CD14-positive monocyte (primary cell): ENCODE measurements at regions not wholly inside any gene's neighbourhood (a gene's known extent, or its start where the extent isn't known, plus 50 kb on each side); places are given as distances from the start of the nearest gene placed in this dataset.

Experiments used
- DNase-seq, 3 donors: peaks; one replicate each; pipeline ENCODE4 v3.0.0-alpha.2; 2011 to 2022
- H2AFZ ChIP-seq: 2 replicates; pipeline ENCODE4 v1.6.0; 2012; ENCODE audit warnings: mild to moderate bottlenecking, low read depth, low read length, inconsistent platforms; ENCODE audit not compliant: insufficient read depth, poor library complexity, severe bottlenecking
- H3K27ac ChIP-seq, 2 donors: 1 replicate in 1 of 2; 2 replicates in 1 of 2; pipeline ENCODE4 v1.5.1; 2012 to 2013; ENCODE audit warnings: low read length in 2 of 2, control low read depth in 1 of 2, inconsistent platforms in 1 of 2, low read depth in 1 of 2, mild to moderate bottlenecking in 1 of 2
- H3K27me3 ChIP-seq, 2 donors: one replicate each; pipeline versions ENCODE4 v1.6.0 to v1.6.1; 2011 to 2013; ENCODE audit warnings: low read length in 2 of 2; ENCODE audit not compliant: control insufficient read depth in 2 of 2, insufficient read depth in 2 of 2
- H3K36me3 ChIP-seq, 2 donors: replicated peaks in 1 of 2; 1 replicate in 1 of 2; 2 replicates in 1 of 2; pipeline versions ENCODE4 v1.5.1 to v1.6.1; 2012 to 2013; ENCODE audit warnings: low read length in 2 of 2, control low read depth in 1 of 2, inconsistent platforms in 1 of 2, mild to moderate bottlenecking in 1 of 2; ENCODE audit not compliant: insufficient read depth in 2 of 2, control insufficient read depth in 1 of 2
- H3K4me1 ChIP-seq, 2 donors: 1 replicate in 1 of 2; 2 replicates in 1 of 2; pipeline versions ENCODE4 v1.5.1 to v1.6.1; 2012 to 2013; ENCODE audit warnings: low read length in 2 of 2, control low read depth in 1 of 2, inconsistent platforms in 1 of 2, mild to moderate bottlenecking in 1 of 2, moderate library complexity in 1 of 2; ENCODE audit not compliant: insufficient read depth in 2 of 2, control insufficient read depth in 1 of 2
- H3K4me2 ChIP-seq: replicated peaks from 2 replicates; pipeline ENCODE3; 2012; ENCODE audit warnings: low read length, moderate library complexity, mild to moderate bottlenecking; ENCODE audit not compliant: poor library complexity, severe bottlenecking; ENCODE audit errors: extremely low read depth
- H3K4me3 ChIP-seq, 3 experiments: fragments of 200-600 bp in 1 of 3; sonication (generic) in 1 of 3; replicated peaks in 1 of 3; 1 replicate in 2 of 3; 2 replicates in 1 of 3; pipeline ENCODE4 v1.5.1; 2011 to 2013; ENCODE audit warnings: low read length in 3 of 3, mild to moderate bottlenecking in 3 of 3, control low read depth in 2 of 3, low read depth in 2 of 3, inconsistent platforms in 1 of 3, moderate library complexity in 1 of 3
- H3K79me2 ChIP-seq: 2 replicates; pipeline ENCODE4 v1.6.0; 2012; ENCODE audit warnings: mild to moderate bottlenecking, control low read depth, inconsistent platforms, low read length, moderate library complexity; ENCODE audit not compliant: insufficient read depth
- H3K9ac ChIP-seq: 2 replicates; pipeline ENCODE4 v1.6.0; 2017; ENCODE audit warnings: low read length, mild to moderate bottlenecking; ENCODE audit not compliant: insufficient read depth, poor library complexity, severe bottlenecking
- H3K9me3 ChIP-seq, 2 donors: replicated peaks in 1 of 2; 1 replicate in 1 of 2; 2 replicates in 1 of 2; pipeline versions ENCODE4 v1.5.1 to v1.6.1; 2012 to 2013; ENCODE audit warnings: low read length in 2 of 2, control low read depth in 1 of 2; ENCODE audit not compliant: control insufficient read depth in 1 of 2, insufficient read depth in 1 of 2
- H4K20me1 ChIP-seq: 2 replicates; pipeline ENCODE4 v1.6.0; 2012; ENCODE audit warnings: mild to moderate bottlenecking, low read length, control low read depth, moderate library complexity; ENCODE audit not compliant: insufficient read depth
- H3K27ac Mint-ChIP-seq, 7 donors: one replicate each; pipeline ENCODE4 v1.8.0; 2020; ENCODE audit warnings: mild to moderate bottlenecking in 7 of 7, mixed read lengths in 7 of 7, moderate library complexity in 6 of 7, inconsistent platforms in 2 of 7
- H3K27me3 Mint-ChIP-seq, 3 donors: one replicate each; pipeline ENCODE4 v1.8.0; 2021 to 2022; ENCODE audit warnings: low read depth in 3 of 3, mild to moderate bottlenecking in 3 of 3, mixed read lengths in 3 of 3, moderate library complexity in 3 of 3, inconsistent platforms in 1 of 3
- H3K36me3 Mint-ChIP-seq, 2 donors: one replicate each; pipeline ENCODE4 v1.8.0; 2020; ENCODE audit warnings: mixed read lengths in 2 of 2, inconsistent platforms in 1 of 2, mild to moderate bottlenecking in 1 of 2
- H3K4me1 Mint-ChIP-seq: one replicate; pipeline ENCODE4 v1.8.0; 2020; ENCODE audit warnings: mild to moderate bottlenecking, mixed read lengths
- H3K4me3 Mint-ChIP-seq, 2 donors: one replicate each; pipeline ENCODE4 v1.8.0; 2020; ENCODE audit warnings: mild to moderate bottlenecking in 2 of 2, mixed read lengths in 2 of 2, moderate library complexity in 1 of 2
- H3K9me3 Mint-ChIP-seq, 7 donors: one replicate each; pipeline ENCODE4 v1.8.0; 2020 to 2022; ENCODE audit warnings: mixed read lengths in 7 of 7, mild to moderate bottlenecking in 6 of 7, moderate library complexity in 6 of 7, inconsistent platforms in 2 of 7
- WGBS: methylation state at CpG from one replicate; pipeline ENCODE4 v1.1.5; 2013; ENCODE audit warnings: missing lambda C conversion rate; ENCODE audit not compliant: insufficient coverage; 5-methylcytosine and 5-hydroxymethylcytosine counted together
- intact Hi-C, 2 donors: fragments of 100-400 bp; cut with micrococcal nuclease; formaldehyde crosslinking; loops; one replicate each; pipeline versions ENCODE4 v1.15.0 to v1.15.1; 2023
- TF ChIP-seq, protein P1 (sequence below): fragments of 200-600 bp; IDR thresholded peaks from one replicate; pipeline ENCODE4 v1.8.0; 2022; ENCODE audit warnings: antibody characterized with exemption, mild to moderate bottlenecking

- Mint-ChIP-seq H3K36me3 (no peaks in the 10 kb centered on the region), H3K4me3 (no peak overlapping the region), H3K9me3 (peaks cover 0 to 3% (median 0%) of the 10 kb centered on the region in 7 donors), H3K4me1 (no peaks in the 10 kb centered on the region), H3K27me3 (no peaks in the 10 kb centered on the region), H3K27ac (no peak overlapping the region)
- no peak for DNase-seq
- Histone ChIP-seq H3K9me3 (peaks cover 0 to 6% of the 10 kb centered on the region in 2 donors), H3K36me3 (no peaks in the 10 kb centered on the region), H4K20me1 (no peaks in the 10 kb centered on the region), H3K27ac (no peak overlapping the region), H3K79me2 (no peaks in the 10 kb centered on the region), H3K4me2 (no peak overlapping the region), H3K27me3 (no peaks in the 10 kb centered on the region), H3K9ac (no peak overlapping the region), H3K4me3 (no peak overlapping the region), H2AFZ (no peak overlapping the region), H3K4me1 (no peaks in the 10 kb centered on the region)
- 83% methylated on average over 1 of the region's 1 CpG for WGBS
- intact Hi-C loops = no loop called here
- TF ChIP-seq, protein P1, sequence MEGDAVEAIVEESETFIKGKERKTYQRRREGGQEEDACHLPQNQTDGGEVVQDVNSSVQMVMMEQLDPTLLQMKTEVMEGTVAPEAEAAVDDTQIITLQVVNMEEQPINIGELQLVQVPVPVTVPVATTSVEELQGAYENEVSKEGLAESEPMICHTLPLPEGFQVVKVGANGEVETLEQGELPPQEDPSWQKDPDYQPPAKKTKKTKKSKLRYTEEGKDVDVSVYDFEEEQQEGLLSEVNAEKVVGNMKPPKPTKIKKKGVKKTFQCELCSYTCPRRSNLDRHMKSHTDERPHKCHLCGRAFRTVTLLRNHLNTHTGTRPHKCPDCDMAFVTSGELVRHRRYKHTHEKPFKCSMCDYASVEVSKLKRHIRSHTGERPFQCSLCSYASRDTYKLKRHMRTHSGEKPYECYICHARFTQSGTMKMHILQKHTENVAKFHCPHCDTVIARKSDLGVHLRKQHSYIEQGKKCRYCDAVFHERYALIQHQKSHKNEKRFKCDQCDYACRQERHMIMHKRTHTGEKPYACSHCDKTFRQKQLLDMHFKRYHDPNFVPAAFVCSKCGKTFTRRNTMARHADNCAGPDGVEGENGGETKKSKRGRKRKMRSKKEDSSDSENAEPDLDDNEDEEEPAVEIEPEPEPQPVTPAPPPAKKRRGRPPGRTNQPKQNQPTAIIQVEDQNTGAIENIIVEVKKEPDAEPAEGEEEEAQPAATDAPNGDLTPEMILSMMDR = no peak
Measured at GRCh38 chr2:52294628-52295027, 1262.7 kb upstream of the NRXN1 start.

GRCh38 chr2:52292801-52293200 lies 1260.9 kb upstream of the NRXN1 start:
- Histone ChIP-seq H3K9ac (no peak overlapping the region), H4K20me1 (no peaks in the 10 kb centered on the region), H3K36me3 (no peaks in the 10 kb centered on the region), H3K79me2 (no peaks in the 10 kb centered on the region), H3K4me2 (no peak overlapping the region), H3K27me3 (no peaks in the 10 kb centered on the region), H3K4me3 (no peak overlapping the region), H3K4me1 (no peaks in the 10 kb centered on the region), H3K9me3 (no peaks in the 10 kb centered on the region), H3K27ac (no peak overlapping the region), H2AFZ (no peak overlapping the region)
- Mint-ChIP-seq H3K36me3 (no peaks in the 10 kb centered on the region), H3K4me1 (no peaks in the 10 kb centered on the region), H3K27me3 (no peaks in the 10 kb centered on the region), H3K9me3 (no peaks in the 10 kb centered on the region), H3K27ac (no peak overlapping the region), H3K4me3 (no peak overlapping the region)
- intact Hi-C loops = no loop called here
- DNase-seq = no peak
- TF ChIP-seq, protein P1 = no peak
- WGBS = no CpG with 5 or more reads among the region's 1 CpG
